Renal cortex interstitium (tissue), 11 donors: ENCODE measurements at regions not wholly inside any gene's neighbourhood (a gene's known extent, or its start where the extent isn't known, plus 50 kb on each side); places are given as distances from the start of the nearest gene placed in this dataset.

Experiments used
- DNase-seq, 11 donors: peaks; one replicate each; pipeline ENCODE4 v3.0.0-alpha.2; 2013; ENCODE audit warnings: low read depth in 9 of 11, low spot score in 4 of 11; ENCODE audit errors: extremely low read depth in 1 of 11

DNA sequence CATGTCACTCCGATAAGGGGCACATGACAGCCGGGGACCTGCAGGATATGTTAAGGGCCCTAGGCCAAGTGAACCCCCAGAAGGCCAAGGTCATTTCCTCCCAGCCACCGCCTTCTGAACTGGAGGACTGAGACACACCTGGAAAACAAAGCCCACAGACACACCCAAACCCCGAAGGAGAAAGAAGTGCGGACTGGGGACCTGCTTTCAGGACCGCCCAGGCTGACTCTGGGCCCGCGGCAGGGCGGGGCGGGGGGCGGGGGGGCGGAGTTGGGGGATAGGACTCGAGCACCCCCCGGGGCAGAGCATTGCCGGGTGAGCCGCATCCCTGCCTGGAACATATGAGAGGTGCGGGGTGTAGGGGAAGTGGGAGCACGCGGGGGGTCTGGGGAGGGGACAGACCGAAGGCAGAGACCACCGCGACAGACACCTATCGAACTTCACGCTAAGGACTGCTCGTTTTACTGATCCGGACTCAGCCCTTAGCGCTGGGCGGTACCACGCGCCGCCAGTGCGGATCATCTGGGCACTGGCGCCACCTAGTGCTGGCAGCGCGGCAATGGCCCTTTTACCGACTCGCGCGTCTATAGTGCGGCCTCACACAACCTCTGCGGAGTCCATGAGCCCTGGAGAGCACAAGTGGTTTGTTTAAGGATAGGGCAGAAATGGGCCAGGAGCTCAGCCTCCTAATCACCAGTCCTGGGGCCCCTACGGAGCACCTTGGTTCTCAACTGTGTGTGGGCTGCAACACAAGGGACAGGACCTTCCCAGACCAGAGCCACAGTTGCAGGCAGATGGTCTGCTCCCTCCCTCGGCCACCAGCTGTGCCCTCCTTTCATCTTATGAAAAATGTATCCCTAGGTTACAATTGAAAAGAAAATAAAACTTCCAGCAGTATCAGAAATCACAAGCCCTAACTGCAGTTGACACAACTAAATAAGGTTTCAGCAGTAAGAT lies 157.6 kb downstream of the HERPUD2 start:
- peak; percentile 41 to 66 (median 55) for DNase-seq

DNA sequence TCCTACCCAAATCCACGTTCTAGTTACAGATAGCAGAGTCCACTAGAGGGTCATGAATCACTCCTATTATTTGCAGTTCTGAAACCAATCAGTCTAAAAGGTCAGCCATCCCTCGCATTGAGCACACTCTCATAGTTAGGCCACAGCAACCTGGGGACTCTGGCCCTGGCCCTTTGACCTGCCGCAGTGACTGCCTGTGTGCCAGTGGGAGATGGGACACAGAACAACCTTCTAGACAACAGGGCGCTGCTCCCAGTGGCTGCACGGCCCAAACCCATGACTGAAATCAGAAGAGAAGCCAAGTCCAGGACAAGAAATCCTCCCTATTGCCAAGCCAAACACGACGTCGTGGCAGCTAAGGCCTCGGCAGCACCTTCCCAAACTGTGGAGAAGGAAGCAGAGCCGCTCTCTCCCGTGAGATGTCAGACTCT lies 158.5 kb downstream of the HERPUD2 start:
- DNase-seq = no peak

DNA sequence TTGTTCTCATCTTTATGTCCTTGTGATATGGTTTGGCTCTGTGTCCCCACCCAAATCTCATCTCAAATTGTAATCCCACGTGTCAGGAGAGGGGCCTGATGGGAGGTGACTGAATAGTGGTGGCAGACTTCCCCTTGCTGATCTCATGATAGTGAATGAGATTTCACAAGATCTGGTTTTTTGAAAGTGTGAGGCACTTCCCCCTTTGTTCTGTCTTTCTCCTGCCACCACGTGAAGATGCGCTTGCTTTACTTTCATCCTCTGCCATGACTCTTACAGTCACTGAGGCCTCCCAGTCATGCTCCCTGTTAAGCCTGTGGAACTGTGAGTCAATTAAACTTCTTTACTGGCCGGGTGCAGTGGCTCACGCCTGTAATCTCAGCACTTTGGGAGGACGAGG lies 161.0 kb downstream of the HERPUD2 start:
- DNase-seq = no peak

DNA sequence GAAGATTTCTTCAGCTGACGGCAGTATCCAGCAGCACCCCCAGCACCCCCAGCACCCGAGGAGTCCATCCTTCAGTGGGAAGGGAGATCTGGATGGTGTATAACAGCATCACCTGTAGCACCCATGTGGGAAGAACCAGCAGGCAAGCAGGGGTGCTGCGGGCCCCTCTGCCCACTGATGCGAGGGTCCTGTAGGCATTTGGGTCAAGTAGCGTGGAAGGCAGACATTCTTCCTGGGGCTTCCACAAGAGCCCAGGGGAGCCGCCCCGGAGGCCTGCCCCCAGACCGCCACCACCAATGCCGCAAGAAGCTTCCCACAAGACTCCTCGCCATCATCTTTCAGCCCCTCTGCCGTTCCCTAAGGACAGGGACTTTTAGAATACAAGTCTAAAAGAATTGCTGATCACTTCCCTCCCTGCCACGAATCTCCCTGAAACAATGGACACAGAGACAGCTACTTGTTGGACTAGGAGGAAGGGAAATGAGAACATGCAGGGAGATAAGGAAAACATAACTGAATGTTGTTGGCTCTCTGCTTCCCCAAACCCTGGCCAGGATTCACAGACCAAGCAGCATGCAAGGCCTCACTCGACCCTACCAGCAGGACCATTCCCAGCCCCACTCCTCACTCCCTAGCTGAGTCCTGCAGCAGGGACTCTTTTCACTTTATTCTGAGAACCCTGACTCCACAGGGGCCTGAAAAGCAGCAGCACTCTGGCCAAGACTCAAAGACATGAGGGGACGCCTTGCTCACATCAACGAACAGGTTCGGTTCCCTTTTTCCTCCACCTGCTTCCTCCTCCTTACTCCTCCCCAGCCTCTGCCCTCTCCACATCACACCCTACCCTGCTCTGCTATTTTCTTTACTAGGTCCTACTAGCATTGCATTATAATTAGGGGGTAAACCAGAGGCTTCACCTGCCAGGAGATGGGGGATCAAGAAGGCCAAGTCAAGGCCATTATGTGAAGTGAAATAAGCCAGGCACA lies 164.5 kb downstream of the HERPUD2 start:
- DNase-seq = no peak

DNA sequence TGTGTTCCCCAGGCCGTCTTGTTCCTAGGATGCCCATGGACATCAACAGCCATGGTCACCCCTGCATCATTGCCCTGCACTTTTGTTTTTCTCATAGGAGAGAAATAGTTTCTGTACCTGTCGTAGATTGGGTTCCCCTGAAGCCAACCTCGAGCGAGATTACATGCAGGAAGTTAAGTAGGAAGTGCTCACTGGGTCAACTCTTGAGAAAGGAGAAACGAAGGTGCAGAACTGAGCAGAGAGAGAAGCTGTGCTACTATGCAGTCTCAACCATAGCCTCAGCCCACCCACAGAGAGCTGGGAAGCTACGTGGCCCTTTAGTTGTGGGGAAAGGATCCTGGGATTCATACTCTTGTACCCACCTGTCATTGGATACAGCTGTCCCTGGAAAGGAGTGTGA lies 165.2 kb downstream of the HERPUD2 start:
- no peak for DNase-seq

DNA sequence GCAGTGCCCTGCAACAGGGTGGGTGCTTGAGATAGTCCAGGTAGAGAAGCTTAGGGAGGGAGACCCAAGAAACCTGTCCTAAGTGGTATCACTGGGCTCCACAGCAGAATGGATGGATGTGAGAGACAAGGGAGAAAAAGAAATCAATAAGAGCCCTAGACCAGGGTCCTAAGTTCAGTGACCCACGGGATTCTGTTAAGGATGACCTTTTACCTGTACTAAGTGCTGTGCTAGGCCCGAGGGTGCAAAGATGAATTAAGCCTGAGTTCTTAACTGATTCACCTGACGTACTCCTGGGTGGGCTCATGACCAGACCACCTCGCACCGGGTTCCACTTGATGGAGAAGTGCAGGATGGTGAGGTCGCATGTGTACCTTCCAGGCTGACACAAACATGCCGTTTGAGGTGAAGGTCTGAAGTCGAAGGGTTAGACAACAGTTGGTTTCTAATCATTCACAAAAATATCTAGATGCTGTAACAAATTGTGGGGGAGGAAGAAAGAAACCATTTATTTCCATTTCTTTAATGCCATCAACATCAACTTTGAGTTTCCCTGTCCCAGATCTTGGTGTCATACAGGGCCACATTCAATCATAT lies 166.5 kb downstream of the HERPUD2 start:
- DNase-seq = no peak

DNA sequence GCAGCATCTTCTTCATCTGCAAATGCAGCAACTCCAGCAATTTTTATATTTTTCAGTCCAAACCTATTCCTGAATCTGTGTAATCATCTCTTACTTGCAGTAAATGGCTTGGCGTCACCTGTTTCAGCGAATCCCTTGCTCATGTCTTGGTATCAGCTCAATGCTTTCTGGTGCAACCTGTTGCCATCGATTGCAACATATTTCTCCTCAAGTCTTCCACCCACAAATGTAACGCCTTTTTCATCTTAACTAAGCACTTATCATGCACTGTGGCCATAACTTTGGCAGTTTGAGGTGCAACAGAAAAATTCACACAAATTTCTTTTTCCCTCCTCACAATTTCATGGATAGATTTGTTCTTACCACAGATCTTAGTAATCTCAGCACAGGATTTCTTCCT lies 168.3 kb downstream of the HERPUD2 start:
- no peak for DNase-seq

DNA sequence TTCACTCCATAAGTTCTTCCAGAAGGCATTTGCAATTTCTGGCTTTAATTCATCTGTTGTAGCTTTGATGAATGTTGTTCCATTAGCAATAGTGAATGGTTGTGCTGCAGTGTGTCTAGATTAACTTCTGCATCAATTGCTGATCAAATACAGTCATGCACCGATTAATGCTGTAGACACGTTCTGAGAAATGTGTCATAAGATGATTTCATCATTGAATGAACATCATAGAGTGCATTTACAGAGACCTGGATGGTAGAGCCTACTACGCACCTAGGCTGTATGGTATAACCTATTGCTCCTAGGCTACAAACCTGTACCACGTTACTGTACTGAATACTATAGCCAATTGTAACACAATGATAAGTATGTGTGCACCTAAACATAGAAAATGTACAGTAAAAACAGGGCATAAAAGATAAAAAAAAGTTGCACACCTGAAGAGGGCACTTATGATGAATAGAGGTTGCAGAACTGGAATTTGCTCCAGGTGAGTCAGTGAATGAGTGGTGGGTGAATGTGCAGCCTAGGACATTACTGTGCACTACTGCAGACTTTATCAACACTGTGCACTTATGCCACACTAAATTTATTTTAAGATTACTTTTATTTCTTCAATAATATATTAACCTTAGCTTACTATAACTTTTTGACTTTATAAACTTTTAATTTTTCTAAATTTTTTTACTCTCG lies 170.7 kb downstream of the HERPUD2 start:
- DNase-seq = no peak

DNA sequence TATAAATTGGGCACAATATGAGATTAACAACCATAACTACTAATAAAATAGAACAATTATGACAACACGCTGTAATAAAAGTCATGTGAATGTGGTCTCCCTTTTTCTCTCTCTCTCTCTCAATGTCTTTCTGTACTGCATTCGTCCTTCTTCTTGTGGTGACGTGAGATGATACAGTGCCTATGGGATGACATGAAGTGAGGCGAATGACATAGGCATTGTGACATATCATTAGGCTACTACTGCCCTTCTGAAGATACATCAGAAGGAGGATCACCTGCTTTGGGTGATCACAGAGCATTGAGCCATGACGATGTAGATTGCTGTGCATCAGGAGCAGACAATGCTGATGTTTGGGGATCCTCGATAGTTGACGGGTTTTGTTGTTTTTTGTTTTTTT lies 171.6 kb downstream of the HERPUD2 start:
- no peak for DNase-seq

DNA sequence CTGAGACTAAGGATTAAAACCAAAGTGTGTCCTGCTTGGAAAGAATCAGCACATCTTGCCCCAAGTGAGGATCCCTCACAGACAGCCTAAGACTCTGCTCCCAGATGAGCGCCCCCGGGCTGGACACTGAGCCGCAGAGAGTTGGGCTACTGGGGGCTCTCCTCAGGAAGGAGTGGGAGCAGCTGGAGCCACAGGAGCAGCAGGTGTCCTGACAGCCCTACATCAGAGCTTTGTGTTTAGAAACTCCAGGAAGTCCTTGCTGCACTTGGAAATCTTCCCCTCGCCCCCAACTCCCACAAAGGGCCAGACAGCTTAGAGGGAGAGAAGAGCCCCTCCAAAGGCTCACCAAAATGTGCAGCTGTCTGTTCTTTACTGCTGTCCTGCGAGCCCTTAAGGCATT lies 172.2 kb downstream of the HERPUD2 start:
- no peak for DNase-seq

DNA sequence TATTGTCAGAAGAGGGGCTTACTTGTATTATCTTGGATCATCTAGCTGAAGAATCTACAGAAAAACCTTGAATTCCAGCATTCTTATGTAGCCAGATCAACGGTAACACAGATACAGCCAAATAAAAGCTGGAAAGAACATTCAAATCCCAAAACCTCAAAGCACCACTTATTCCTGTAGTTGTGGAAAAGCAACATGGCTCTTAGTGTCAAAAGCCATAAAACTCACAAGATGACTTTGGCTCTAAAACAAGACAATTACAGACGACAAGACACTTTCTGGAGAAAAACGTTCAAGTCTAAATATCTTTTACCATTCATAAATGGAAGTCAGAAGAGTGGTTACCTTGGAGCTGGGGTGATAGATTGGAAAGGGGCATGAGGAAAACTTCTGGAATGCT lies 173.0 kb downstream of the HERPUD2 start:
- DNase-seq = no peak

DNA sequence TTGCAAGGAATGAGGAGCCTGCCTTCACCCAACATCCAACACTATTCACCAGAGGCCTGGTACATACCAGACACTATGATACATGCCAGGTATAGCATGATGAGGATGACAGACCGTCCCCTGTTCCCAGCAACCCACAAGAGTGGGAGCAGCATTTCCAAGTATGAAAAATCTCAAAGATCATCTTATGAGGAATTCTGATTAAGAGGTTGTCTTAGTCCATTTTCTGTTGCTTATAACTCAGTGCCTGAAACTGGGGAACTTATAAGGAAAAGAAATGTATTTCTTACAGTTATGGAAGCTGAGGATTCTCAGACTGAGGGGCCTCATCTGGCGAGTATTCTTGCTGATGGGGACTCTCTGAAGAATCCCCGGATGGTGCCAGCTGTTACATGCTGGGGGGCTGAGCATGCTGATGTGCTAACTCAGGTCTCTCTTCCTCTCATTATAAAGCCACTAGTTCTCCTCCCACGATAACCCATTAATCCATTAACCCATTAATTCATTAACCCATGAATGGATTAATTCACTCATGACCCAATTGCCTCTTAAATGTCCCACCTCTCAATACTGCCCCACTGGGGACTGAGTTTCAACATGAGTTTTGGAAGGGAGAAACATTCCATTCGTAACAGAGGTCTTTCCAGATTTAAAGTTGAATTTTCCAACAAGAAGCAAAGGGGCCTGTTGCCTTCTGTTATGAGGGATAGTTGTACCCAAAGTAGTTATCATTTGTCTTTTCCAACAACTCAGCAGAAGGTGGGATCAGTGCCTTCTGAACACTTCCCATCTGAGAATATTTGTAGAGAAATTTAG lies 173.9 kb downstream of the HERPUD2 start:
- DNase-seq = no peak

DNA sequence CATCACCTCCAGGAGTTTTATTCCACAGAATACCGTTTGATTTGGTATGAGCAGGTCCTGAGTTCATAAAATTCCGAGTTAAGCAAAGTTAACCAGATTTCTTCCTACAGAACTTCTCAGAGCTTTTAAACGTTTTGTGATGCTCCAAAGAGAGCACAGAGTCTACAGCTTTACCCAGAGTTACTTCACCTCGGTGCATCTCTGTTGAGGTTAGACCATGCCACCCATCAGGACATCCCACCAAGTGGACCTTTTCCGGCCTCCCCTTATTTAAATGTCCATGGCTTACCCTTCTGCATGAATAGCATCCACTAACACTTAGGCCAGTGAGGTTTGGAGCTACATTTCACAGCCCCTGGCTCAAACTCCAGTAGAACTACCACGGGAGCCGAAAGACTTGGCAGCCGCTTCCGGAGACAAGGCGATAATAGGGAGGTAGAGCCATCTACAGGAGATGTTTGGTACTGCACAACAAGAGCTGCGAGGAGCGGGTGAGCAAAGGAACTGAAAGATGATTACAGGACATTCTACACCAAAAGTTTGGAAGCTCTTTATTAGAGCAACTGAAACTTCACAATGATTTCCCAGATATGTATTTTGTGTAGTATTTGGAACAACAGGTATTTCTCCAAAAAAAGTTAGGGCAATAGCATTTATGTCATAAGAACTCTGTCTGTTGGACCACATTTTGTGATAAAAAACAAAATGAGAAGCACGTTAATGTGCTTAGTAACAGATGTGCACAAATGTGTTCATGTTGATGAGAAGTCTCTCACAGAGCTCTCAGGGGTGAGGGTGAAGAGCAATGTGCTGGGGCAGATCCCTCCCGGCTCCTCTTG lies 174.7 kb downstream of the HERPUD2 start:
- peak; percentile 44 to 69 (median 57) for DNase-seq

DNA sequence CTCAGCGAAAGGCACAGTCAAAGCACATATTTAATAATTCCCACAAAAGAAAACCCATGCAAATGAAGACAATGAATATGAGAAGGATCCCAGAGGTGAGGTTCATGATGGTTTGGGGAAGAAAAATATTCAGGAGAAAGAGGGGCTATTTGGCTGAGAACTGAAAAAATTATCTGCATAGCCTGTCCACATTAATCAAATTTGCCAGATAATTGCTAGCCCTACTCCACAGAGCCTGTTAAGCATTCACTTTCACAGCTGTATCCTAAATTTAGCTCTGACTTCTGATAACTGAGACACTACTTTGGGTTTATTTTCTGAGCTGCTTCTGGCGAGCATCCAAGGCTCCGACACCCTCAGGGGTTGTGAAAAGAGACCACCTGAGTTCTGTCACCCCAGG lies 176.2 kb downstream of the HERPUD2 start:
- no peak for DNase-seq

DNA sequence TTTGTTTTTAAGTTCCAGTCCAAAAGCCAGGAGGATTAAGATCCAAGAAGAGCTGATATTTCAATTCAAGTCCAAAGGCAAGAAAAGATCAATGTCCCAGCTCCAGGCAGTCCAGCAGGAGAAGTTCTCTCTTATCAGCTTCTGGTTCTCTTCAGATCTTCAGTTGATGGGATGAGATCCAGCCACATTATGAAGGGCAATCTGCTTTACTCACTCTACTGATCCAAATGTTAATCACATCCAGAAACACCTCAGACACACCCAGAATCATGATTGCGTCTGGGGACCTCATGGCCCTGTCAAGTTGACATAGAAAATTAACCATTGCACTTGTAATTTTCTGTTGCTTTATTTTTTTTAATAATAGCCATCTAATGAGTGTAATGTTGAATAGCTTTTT lies 178.4 kb downstream of the HERPUD2 start:
- no peak for DNase-seq

DNA sequence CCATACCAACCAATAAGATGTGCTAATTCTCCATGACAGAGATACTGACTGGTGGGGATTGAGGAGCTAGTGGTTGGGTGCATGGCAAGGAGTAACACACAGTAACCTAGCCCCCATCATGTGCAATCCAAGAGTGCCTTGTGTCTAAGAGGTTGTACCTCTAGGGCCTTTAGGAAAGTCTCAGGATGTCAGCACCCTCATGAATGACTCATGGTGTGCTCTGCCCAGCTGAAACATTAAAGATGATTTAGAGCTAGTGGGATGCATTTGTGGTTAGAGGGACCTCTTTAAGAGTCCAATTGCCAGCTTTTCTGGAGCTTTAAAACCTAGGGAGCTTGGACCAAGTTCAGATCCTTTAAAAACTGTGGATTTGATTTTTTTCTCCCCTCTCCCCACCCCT lies 181.1 kb downstream of the HERPUD2 start:
- no peak for DNase-seq

DNA sequence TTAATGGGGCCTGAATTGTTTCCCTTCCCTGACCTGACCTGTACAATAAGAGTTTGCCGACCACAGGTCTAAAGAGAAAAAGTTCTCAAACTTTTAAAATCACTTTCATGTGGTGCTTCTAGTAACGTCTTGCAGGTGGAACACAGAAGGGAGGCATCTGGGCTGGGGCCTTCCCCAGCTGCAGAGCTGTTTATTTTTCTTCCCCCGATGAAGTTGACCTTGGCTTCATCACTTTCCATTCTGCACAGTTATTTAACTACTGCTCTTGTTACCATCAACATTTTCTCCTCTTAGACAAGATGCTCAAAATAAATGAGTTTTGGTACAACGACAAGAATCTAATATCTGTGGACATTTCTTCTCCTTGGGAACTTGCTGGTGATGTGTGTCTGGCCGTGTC lies 181.7 kb downstream of the HERPUD2 start:
- no peak for DNase-seq
